GM12891 (cell line): ENCODE measurements at regions not wholly inside any gene's neighbourhood (a gene's known extent, or its start where the extent isn't known, plus 50 kb on each side); places are given as distances from the start of the nearest gene placed in this dataset.

Experiments
- DNase-seq: peaks from one replicate; pipeline ENCODE4 v3.0.0; 2011; ENCODE audit warnings: low spot score; ENCODE audit not compliant: insufficient read length
- FAIRE-seq: peaks from 2 replicates; lab custom pipeline; 2011; peaks lifted over from hg19 to GRCh38; lab: Jason Lieb, UNC
- PAX5 ChIP-seq: IDR thresholded peaks from 2 replicates; pipeline ENCODE4 v1.6.1; 2011; ENCODE audit warnings: low read length, moderate library complexity, mild to moderate bottlenecking; ENCODE audit not compliant: insufficient read depth, severe bottlenecking
- POLR2A ChIP-seq: IDR thresholded peaks from 2 replicates; pipeline ENCODE4 v1.6.1; 2011; ENCODE audit warnings: low read depth, low read length, control low read depth
- POLR2AphosphoS5 ChIP-seq: IDR thresholded peaks from 2 replicates; pipeline ENCODE4 v1.6.1; 2011; ENCODE audit warnings: low read depth, low read length, control low read depth
- POU2F2 ChIP-seq: IDR thresholded peaks from 2 replicates; pipeline ENCODE4 v1.6.1; 2011; ENCODE audit warnings: low read depth, mild to moderate bottlenecking, control low read depth, low read length, moderate library complexity
- SPI1 ChIP-seq: IDR thresholded peaks from 2 replicates; pipeline ENCODE4 v1.6.1; 2011; ENCODE audit warnings: low read depth, low read length, control low read depth
- TAF1 ChIP-seq: IDR thresholded peaks from 2 replicates; pipeline ENCODE4 v1.6.1; 2011; ENCODE audit warnings: low read depth, low read length, control low read depth

- no peak for FAIRE-seq
- no peak for TF ChIP-seq POU2F2
- no peak for TF ChIP-seq PAX5
- no peak for TF ChIP-seq POLR2A
- no peak for TF ChIP-seq TAF1
- TF ChIP-seq SPI1 = no peak
- no peak for TF ChIP-seq POLR2AphosphoS5
- DNase-seq = no peak
These were observed 859.3 kb upstream of the LCORL start for GRCh38 chr4:18880871-18881270.

GRCh38 chr4:18878561-18878960, 857.0 kb upstream of the LCORL start:
- TF ChIP-seq PAX5 (no peak), SPI1 (no peak), POLR2AphosphoS5 (no peak), POU2F2 (no peak)
- DNase-seq (no peak), FAIRE-seq (no peak)

- DNase-seq = no peak
- no peak for FAIRE-seq
- TF ChIP-seq POLR2AphosphoS5 = no peak
- no peak for TF ChIP-seq POLR2A
- TF ChIP-seq PAX5 = no peak
- no peak for TF ChIP-seq TAF1
- TF ChIP-seq SPI1 = no peak
- no peak for TF ChIP-seq POU2F2
These were observed 847.6 kb upstream of the LCORL start for GRCh38 chr4:18869166-18869565.

GRCh38 chr4:18860836-18861530, 839.4 kb upstream of the LCORL start:
- DNase-seq (no peak), FAIRE-seq (no peak)
- TF ChIP-seq SPI1 = no peak
- TF ChIP-seq POU2F2 = no peak
- no peak for TF ChIP-seq POLR2A
- TF ChIP-seq POLR2AphosphoS5 = no peak
- TF ChIP-seq TAF1 = no peak

GRCh38 chr4:18859468-18859867, 837.9 kb upstream of the LCORL start:
- TF ChIP-seq TAF1 (no peak), POLR2A (no peak)
- DNase-seq = no peak
- FAIRE-seq = no peak

DNA sequence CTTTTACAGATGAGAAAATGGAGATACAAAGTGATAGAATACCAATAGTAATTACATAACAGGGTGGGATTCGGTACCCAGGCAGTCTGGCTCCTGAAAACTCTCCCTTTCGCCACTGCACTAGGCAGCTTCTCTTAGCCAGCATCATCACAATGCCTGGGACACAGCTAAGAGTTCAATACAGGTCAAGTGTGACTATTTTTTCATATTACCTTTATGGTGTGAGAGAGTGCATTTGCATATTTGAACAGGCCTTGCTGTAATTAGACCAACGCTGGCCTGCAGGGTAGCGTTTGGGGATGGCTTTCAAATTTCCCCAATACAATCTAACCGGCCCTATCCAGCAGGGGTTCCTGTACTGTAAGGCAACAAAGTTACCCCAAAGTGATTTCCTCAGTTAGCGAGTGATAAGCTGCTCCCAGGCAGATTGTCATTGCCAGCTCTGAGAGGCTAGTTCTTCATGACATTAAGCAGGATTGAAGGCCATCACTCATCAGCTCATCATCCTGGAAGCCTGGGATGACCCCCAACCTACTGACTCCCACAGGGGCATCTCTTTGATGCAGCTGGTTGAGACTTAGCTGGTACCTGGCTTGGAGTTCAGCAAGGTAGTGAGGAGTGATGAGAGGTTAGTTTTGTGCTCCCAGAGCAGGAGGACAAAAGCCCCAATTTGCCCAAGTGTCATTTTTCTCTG, 836.8 kb upstream of the LCORL start:
- TF ChIP-seq SPI1 (no peak), POLR2AphosphoS5 (no peak), POLR2A (no peak), PAX5 (no peak), TAF1 (no peak), POU2F2 (no peak)
- FAIRE-seq (no peak), DNase-seq (no peak)

GRCh38 chr4:18850867-18851266, 829.3 kb upstream of the LCORL start:
- DNase-seq (no peak), FAIRE-seq (no peak)
- TF ChIP-seq SPI1 (no peak), POLR2A (no peak), TAF1 (no peak), POU2F2 (no peak), PAX5 (no peak)

DNA sequence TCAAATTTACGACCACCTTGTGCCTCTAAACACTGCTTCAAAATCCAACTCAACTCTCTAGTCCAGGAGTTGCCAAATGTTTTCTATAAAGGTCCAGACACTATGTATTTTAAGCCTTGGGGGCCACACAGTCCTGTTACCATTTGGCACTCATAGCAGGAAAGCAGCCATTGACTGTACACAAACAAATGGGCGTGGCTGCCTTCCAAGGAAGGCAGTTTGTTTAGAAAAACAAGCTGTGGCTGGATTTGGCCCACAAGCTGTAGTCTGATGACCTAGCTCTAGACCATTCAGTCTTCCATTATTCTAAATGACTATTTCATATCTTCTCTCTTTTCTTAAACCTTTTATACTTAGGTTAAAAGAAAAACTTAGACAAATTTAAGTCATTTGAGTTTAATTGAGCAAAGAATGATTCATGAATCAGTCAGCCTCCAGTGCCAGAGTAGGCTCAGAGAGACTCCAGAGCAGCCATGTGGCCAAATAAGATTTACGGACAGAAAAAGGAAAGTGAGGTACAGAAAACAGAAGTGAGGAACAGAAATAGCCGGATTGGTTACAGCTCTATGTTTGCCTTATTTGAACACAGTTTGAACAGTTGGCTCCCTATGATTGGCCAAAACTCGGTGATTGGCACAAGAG, 825.8 kb upstream of the LCORL start:
- TF ChIP-seq SPI1 (no peak), POLR2A (no peak), POU2F2 (no peak), TAF1 (no peak), PAX5 (no peak), POLR2AphosphoS5 (no peak)
- no peak for DNase-seq

DNA sequence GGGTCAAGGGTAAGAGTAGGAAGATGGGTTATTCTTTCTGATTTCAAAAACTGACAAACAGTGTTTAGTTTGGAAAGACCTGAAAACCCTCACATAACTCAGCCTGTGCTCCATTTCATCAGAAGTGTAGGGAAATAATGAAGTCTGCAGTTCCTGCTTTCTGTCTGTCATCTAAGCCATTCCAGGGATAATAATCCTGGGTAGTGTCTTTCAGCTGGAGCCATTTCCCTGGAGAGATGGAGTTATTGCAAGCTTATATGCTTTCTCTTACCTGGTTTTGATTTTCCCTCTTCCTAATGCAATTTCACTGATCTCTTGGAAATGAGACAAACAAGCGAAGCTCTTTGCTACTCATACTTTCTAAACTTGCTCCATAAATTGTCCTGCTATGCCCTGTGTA, 824.8 kb upstream of the LCORL start:
- no peak for FAIRE-seq
- TF ChIP-seq POLR2AphosphoS5 = no peak
- TF ChIP-seq TAF1 = no peak
- TF ChIP-seq PAX5 = no peak
- no peak for TF ChIP-seq SPI1
- no peak for TF ChIP-seq POU2F2
- TF ChIP-seq POLR2A = no peak
- DNase-seq = no peak

More for the DNA sequence above, 825.8 kb upstream of the LCORL start:
- FAIRE-seq = no peak

DNA sequence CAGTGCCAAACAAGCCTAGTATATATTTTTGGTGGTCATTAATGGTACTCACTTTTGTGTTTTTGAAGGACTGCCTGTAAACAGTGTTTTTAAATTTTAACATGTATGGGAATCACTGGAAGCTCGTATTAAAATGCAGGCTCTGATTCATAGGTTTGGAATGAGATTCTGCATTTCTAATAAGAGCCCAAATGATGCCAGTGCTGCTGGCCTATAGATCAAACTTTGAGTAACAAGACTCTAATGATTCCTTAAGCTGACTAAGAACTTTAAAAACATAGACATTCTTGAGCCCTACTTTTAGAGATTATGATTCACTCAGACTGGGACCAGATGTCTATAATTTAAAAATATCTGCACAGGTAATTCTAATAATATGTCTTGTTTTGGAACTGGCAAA, 823.2 kb upstream of the LCORL start:
- DNase-seq (no peak), FAIRE-seq (no peak)
- TF ChIP-seq POLR2A (no peak), POU2F2 (no peak), PAX5 (no peak), SPI1 (no peak), TAF1 (no peak), POLR2AphosphoS5 (no peak)
